ENCODE measurements at regions not wholly inside any gene's neighbourhood (a gene's known extent, or its start where the extent isn't known, plus 50 kb on each side); places are given as distances from the start of the nearest gene placed in this dataset.
"Not testable (repeated sequence)": the region's sequence is repeated elsewhere in the genome, so short reads cannot be mapped to it uniquely, and the experiment has no call there.

DNA sequence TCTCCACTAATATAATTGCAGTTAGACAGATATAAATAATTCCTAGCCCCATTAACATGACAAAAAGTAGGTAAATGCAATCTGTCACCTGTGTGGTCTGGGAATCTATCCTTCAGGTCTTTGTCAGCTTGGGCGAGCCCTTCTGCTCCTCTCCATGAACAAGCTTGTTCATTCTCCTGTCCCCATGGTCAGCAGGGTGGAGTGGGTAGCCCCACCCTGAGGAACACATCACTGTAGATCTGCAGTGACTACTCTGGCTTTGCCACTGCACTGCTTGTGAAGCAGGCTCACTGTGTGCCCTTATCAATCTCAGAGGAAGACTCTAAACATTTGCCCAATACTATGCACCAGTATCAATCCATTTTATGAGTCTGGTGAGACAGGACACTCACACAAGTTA lies 279.0 kb downstream of the MATN1 start:
- Mint-ChIP-seq H3K27ac (ENCODE audit: unreplicated experiment) (no peak overlapping the region), H3K9me3 (ENCODE audit: unreplicated experiment) (peaks cover 4% of the 10 kb centered on the region), H3K27me3 (ENCODE audit: low read depth, unreplicated experiment) (peaks cover 21% of the 10 kb centered on the region), H3K36me3 (ENCODE audit: low read depth, unreplicated experiment) (peaks cover 3% of the 10 kb centered on the region), H3K4me3 (ENCODE audit: unreplicated experiment) (no peak overlapping the region), H3K4me1 (ENCODE audit: low read depth, unreplicated experiment) (no peaks in the 10 kb centered on the region)
- no peak for TF ChIP-seq EZH2 (IDR thresholded peaks at IDR 0.05; ENCODE audit: insufficient read depth, low read length)
- TF ChIP-seq, protein P1, sequence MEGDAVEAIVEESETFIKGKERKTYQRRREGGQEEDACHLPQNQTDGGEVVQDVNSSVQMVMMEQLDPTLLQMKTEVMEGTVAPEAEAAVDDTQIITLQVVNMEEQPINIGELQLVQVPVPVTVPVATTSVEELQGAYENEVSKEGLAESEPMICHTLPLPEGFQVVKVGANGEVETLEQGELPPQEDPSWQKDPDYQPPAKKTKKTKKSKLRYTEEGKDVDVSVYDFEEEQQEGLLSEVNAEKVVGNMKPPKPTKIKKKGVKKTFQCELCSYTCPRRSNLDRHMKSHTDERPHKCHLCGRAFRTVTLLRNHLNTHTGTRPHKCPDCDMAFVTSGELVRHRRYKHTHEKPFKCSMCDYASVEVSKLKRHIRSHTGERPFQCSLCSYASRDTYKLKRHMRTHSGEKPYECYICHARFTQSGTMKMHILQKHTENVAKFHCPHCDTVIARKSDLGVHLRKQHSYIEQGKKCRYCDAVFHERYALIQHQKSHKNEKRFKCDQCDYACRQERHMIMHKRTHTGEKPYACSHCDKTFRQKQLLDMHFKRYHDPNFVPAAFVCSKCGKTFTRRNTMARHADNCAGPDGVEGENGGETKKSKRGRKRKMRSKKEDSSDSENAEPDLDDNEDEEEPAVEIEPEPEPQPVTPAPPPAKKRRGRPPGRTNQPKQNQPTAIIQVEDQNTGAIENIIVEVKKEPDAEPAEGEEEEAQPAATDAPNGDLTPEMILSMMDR (IDR thresholded peaks at IDR 0.05; ENCODE audit: insufficient read depth, low read depth, low read length) = no peak
- Histone ChIP-seq H3K4me1 (ENCODE audit: insufficient read depth, low read length) (no peaks in the 10 kb centered on the region), H3K4me2 (ENCODE audit: low read length) (no peak overlapping the region), H3K36me3 (ENCODE audit: insufficient read depth, low read length) (no peaks in the 10 kb centered on the region), H4K20me1 (ENCODE audit: insufficient read depth, low read length) (no peaks in the 10 kb centered on the region), H3K4me3 (ENCODE audit: insufficient read depth, low read depth, low read length) (no peak overlapping the region), H3K27me3 (ENCODE audit: insufficient read depth, low read length) (no peaks in the 10 kb centered on the region), H3K9ac (ENCODE audit: low read length) (no peak overlapping the region), H3K27ac (ENCODE audit: low read depth, low read length) (no peak overlapping the region), H3K79me2 (ENCODE audit: insufficient read depth, low read length) (no peaks in the 10 kb centered on the region), H3K9me3 (ENCODE audit: insufficient read depth, low read depth, low read length) (no peaks in the 10 kb centered on the region), H2AFZ (ENCODE audit: low read depth, low read length) (no peak overlapping the region)
- DNase-seq (ENCODE audit: low read depth) (no peak), FAIRE-seq (no peak)

DNA sequence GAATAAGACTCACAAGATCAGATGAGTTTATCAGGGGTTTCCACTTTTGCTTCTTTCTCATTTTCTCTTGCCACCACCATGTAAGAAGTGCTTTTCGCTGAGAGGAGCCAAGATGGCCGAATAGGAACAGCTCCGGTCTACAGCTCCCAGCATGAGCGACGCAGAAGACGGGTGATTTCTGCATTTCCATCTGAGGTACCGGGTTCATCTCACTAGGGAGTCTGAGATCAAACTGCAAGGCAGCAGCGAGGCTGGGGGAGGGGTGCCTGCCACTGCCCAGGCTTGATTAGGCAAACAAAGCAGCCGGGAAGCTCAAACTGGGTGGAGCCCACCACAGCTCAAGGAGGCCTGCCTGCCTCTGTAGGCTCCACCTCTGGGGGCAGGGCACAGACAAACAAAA lies 285.1 kb downstream of the MATN1 start:
- not testable (repeated sequence) for H3K4me3 ChIP-seq (ENCODE audit: insufficient read depth, low read depth, low read length); H3K4me1 ChIP-seq (ENCODE audit: insufficient read depth, low read length); H2AFZ ChIP-seq (ENCODE audit: low read depth, low read length); H3K27ac Mint-ChIP-seq (ENCODE audit: unreplicated experiment); H3K4me1 Mint-ChIP-seq (ENCODE audit: low read depth, unreplicated experiment); H3K36me3 Mint-ChIP-seq (ENCODE audit: low read depth, unreplicated experiment); DNase-seq (ENCODE audit: low read depth); H3K4me2 ChIP-seq (ENCODE audit: low read length); H3K4me3 Mint-ChIP-seq (ENCODE audit: unreplicated experiment); H3K36me3 ChIP-seq (ENCODE audit: insufficient read depth, low read length); H3K79me2 ChIP-seq (ENCODE audit: insufficient read depth, low read length); H3K27me3 ChIP-seq (ENCODE audit: insufficient read depth, low read length); FAIRE-seq; H4K20me1 ChIP-seq (ENCODE audit: insufficient read depth, low read length); H3K9ac ChIP-seq (ENCODE audit: low read length); H3K27ac ChIP-seq (ENCODE audit: low read depth, low read length); H3K9me3 ChIP-seq (ENCODE audit: insufficient read depth, low read depth, low read length)
- Mint-ChIP-seq H3K9me3 (ENCODE audit: unreplicated experiment) (peaks cover 12% of the 10 kb centered on the region), H3K27me3 (ENCODE audit: low read depth, unreplicated experiment) (peaks cover 19% of the 10 kb centered on the region)

DNA sequence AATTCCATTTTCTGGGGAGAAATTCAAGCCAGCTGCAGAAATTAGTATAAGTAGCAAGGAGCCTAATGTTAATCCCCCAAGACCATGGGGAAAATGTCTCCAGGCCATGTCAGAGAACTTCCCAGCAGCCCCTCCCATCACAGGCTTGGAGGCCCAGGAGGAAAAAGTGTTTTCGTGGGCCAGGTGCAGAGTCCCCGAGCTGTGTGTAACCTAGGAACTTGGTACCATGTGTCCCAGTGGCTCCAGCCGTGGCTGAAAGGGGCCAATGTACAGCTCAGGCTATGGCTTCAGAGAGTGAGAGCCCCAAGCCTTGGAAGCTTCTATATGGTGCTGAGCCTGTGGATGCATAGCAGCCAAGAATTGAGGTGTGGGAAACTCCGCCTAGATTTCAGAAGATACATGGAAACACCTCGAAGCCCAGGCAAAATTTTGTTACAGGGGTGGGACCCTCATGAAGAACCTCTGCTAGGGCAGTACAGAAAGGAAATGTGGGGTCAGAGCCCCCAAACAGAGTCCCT lies 286.3 kb downstream of the MATN1 start:
- H2AFZ ChIP-seq (ENCODE audit: low read depth, low read length) = no peak overlapping the region
- no peaks in the 10 kb centered on the region for H3K36me3 ChIP-seq (ENCODE audit: insufficient read depth, low read length)
- no peak overlapping the region for H3K4me3 Mint-ChIP-seq (ENCODE audit: unreplicated experiment)
- DNase-seq (ENCODE audit: low read depth) = no peak
- H3K4me3 ChIP-seq (ENCODE audit: insufficient read depth, low read depth, low read length) = no peak overlapping the region
- H3K27me3 ChIP-seq (ENCODE audit: insufficient read depth, low read length) = peaks cover 3% of the 10 kb centered on the region
- H3K9me3 Mint-ChIP-seq (ENCODE audit: unreplicated experiment) = peaks cover 12% of the 10 kb centered on the region
- no peaks in the 10 kb centered on the region for H3K79me2 ChIP-seq (ENCODE audit: insufficient read depth, low read length)
- no peak overlapping the region for H3K4me2 ChIP-seq (ENCODE audit: low read length)
- TF ChIP-seq EZH2 (IDR thresholded peaks at IDR 0.05; ENCODE audit: insufficient read depth, low read length) = no peak
- TF ChIP-seq, protein P1 (IDR thresholded peaks at IDR 0.05; ENCODE audit: insufficient read depth, low read depth, low read length) = no peak
- no peaks in the 10 kb centered on the region for H3K4me1 ChIP-seq (ENCODE audit: insufficient read depth, low read length)
- H3K27ac Mint-ChIP-seq (ENCODE audit: unreplicated experiment) = no peak overlapping the region
- H3K36me3 Mint-ChIP-seq (ENCODE audit: low read depth, unreplicated experiment) = no peaks in the 10 kb centered on the region
- no peak for FAIRE-seq
- H3K9ac ChIP-seq (ENCODE audit: low read length) = no peak overlapping the region
- no peaks in the 10 kb centered on the region for H3K4me1 Mint-ChIP-seq (ENCODE audit: low read depth, unreplicated experiment)
- peaks cover 22% of the 10 kb centered on the region for H3K27me3 Mint-ChIP-seq (ENCODE audit: low read depth, unreplicated experiment)
- no peak overlapping the region for H3K27ac ChIP-seq (ENCODE audit: low read depth, low read length)
- H3K9me3 ChIP-seq (ENCODE audit: insufficient read depth, low read depth, low read length) = no peaks in the 10 kb centered on the region
- no peaks in the 10 kb centered on the region for H4K20me1 ChIP-seq (ENCODE audit: insufficient read depth, low read length)
